WTC11 (cell line): ENCODE measurements at regions not wholly inside any gene's neighbourhood (a gene's known extent, or its start where the extent isn't known, plus 50 kb on each side); places are given as distances from the start of the nearest gene placed in this dataset.

Source experiments
- ATAC-seq: fragments of 200-7000 bp; cut with Tn5 transposase; 2 replicates; pipeline ENCODE4 v1.10.0; 2021; ENCODE audit warnings: mild to moderate bottlenecking, moderate library complexity
- CTCF ChIA-PET: fragments of 300-600 bp; sonication (Branson Sonifier 250); formaldehyde crosslinking; loops from one replicate; lab custom pipeline; 2021; ENCODE audit warnings: antibody characterized with exemption; lab: Charles Lee
- POLR2A ChIA-PET: fragments of 350-600 bp; sonication (Branson Sonifier 250); formaldehyde crosslinking; loops from one replicate; lab custom pipeline; 2021; ENCODE audit warnings: antibody characterized with exemption; lab: Charles Lee
- DNase-seq: peaks from one replicate; pipeline ENCODE4 v3.0.0; 2021; ENCODE audit warnings: low spot score
- H3K27ac Mint-ChIP-seq: 2 replicates; pipeline ENCODE4 v1.8.0; 2021; ENCODE audit warnings: mixed read lengths
- H3K27me3 Mint-ChIP-seq: 2 replicates; pipeline ENCODE4 v1.8.0; 2021; ENCODE audit warnings: low read depth, mild to moderate bottlenecking, moderate library complexity, mixed read lengths
- H3K36me3 Mint-ChIP-seq: 2 replicates; pipeline ENCODE4 v1.8.0; 2021; ENCODE audit warnings: mixed read lengths
- H3K4me1 Mint-ChIP-seq: 2 replicates; pipeline ENCODE4 v1.8.0; 2022; ENCODE audit warnings: mixed read lengths
- H3K4me3 Mint-ChIP-seq: 2 replicates; pipeline ENCODE4 v1.8.0; 2021; ENCODE audit warnings: mild to moderate bottlenecking, moderate library complexity, mixed read lengths
- H3K9me3 Mint-ChIP-seq: 2 replicates; pipeline ENCODE4 v1.8.0; 2021; ENCODE audit warnings: mixed read lengths
- AFF4 ChIP-seq: sonication (generic); formaldehyde crosslinking; IDR thresholded peaks from 2 replicates; pipeline ENCODE4 v1.8.1; 2023; ENCODE audit warnings: mild to moderate bottlenecking, missing genetic modification reagents, borderline replicate concordance
- ARID4B ChIP-seq: sonication (generic); formaldehyde crosslinking; IDR thresholded peaks from 2 replicates; pipeline ENCODE4 v1.8.0; 2023; ENCODE audit warnings: missing genetic modification reagents, mild to moderate bottlenecking, borderline replicate concordance
- ATF6 ChIP-seq: sonication (generic); formaldehyde crosslinking; IDR thresholded peaks from 2 replicates; pipeline ENCODE4 v1.8.1; 2023; ENCODE audit warnings: mild to moderate bottlenecking, missing genetic modification reagents
- ESRRA ChIP-seq: sonication (generic); formaldehyde crosslinking; IDR thresholded peaks from 2 replicates; pipeline ENCODE4 v1.8.1; 2022; ENCODE audit warnings: mild to moderate bottlenecking, missing genetic modification reagents, borderline replicate concordance
- FOXJ3 ChIP-seq: sonication (generic); formaldehyde crosslinking; IDR thresholded peaks from 2 replicates; pipeline ENCODE4 v1.9.0; 2021; ENCODE audit warnings: missing genetic modification reagents, mild to moderate bottlenecking, borderline replicate concordance
- GRHL2 ChIP-seq: fragments of 250-450 bp; sonication (Bioruptor Pico); IDR thresholded peaks from 2 replicates; pipeline ENCODE4 v1.8.0; 2022; ENCODE audit warnings: mild to moderate bottlenecking, moderate library complexity; ENCODE audit not compliant: insufficient replicate concordance, severe bottlenecking
- JAZF1 ChIP-seq: fragments of 250-450 bp; sonication (Bioruptor Pico); IDR thresholded peaks from 2 replicates; pipeline ENCODE4 v1.9.0; 2021; ENCODE audit warnings: moderate library complexity, mild to moderate bottlenecking, inconsistent platforms
- MAX ChIP-seq: sonication (generic); formaldehyde crosslinking; IDR thresholded peaks from 2 replicates; pipeline ENCODE4 v1.8.0; 2022; ENCODE audit warnings: mild to moderate bottlenecking, missing genetic modification reagents
- MXD4 ChIP-seq: fragments of 250-450 bp; sonication (Bioruptor Pico); IDR thresholded peaks from 2 replicates; pipeline ENCODE4 v1.8.0; 2021; ENCODE audit warnings: mild to moderate bottlenecking, moderate library complexity, borderline replicate concordance
- NFYB ChIP-seq: sonication (generic); formaldehyde crosslinking; conservative IDR thresholded peaks from 2 replicates; pipeline ENCODE4 v1.8.0; 2022; ENCODE audit warnings: low read depth, missing genetic modification reagents
- PRDM15 ChIP-seq: sonication (generic); formaldehyde crosslinking; IDR thresholded peaks from 2 replicates; pipeline ENCODE4 v1.8.0; 2022; ENCODE audit warnings: missing genetic modification reagents
- PRRX2 ChIP-seq: fragments of 250-450 bp; sonication (Bioruptor Pico); IDR thresholded peaks from 2 replicates; pipeline ENCODE4 v1.8.0; 2021; ENCODE audit warnings: mild to moderate bottlenecking
- TEAD1 ChIP-seq: sonication (generic); formaldehyde crosslinking; IDR thresholded peaks from 2 replicates; pipeline ENCODE4 v1.8.0; 2022; ENCODE audit warnings: mild to moderate bottlenecking, missing genetic modification reagents
- ZBTB21 ChIP-seq: sonication (generic); formaldehyde crosslinking; IDR thresholded peaks from 2 replicates; pipeline ENCODE4 v1.8.1; 2023; ENCODE audit warnings: mild to moderate bottlenecking, missing genetic modification reagents, borderline replicate concordance
- ZNF219 ChIP-seq: sonication (generic); formaldehyde crosslinking; IDR thresholded peaks from 2 replicates; pipeline ENCODE4 v1.8.0; 2023; ENCODE audit warnings: missing genetic modification reagents, mild to moderate bottlenecking, borderline replicate concordance
- ZNF232 ChIP-seq: sonication (generic); formaldehyde crosslinking; IDR thresholded peaks from 2 replicates; pipeline ENCODE4 v1.8.0; 2022; ENCODE audit warnings: mild to moderate bottlenecking, missing genetic modification reagents
- ZNF396 ChIP-seq: fragments of 250-450 bp; sonication (Bioruptor Pico); IDR thresholded peaks from 2 replicates; pipeline ENCODE4 v1.8.0; 2021; ENCODE audit warnings: mild to moderate bottlenecking, moderate library complexity, borderline replicate concordance
- TF ChIP-seq, protein P1 (sequence below): sonication (generic); formaldehyde crosslinking; IDR thresholded peaks from 2 replicates; pipeline ENCODE4 v1.8.1; 2023; ENCODE audit warnings: mild to moderate bottlenecking, missing genetic modification reagents
- TF ChIP-seq, protein P2 (sequence below): sonication (generic); formaldehyde crosslinking; IDR thresholded peaks from 2 replicates; pipeline ENCODE4 v1.8.1; 2022; ENCODE audit warnings: low read depth, missing genetic modification reagents, borderline replicate concordance

DNA sequence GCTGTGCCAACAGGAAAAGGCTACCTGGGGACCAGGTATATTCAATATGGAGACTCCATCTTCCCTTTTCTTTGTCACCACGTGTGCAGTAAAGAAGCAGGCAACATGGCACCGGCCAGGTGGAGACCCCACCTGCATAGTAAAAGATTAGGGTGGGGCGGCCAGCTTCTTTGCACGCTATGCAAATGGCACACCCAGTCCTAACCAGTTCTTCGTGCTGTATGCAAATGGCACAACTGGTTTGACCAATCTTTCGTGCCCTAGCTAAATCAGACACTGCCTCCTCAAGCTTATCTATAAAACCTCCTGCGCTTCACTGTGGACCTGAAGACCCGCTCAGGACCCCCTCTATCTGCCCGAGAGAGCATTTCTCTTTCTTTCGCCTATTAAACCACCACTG is 88.8 kb upstream of the EZR start (continued):
- TF ChIP-seq AFF4 (no peak), ESRRA (CRISPR knock-in tag) (no peak), ATF6 (CRISPR knock-in tag) (no peak), MXD4 (CRISPR knock-in tag) (no peak), ZNF396 (CRISPR knock-in tag) (no peak), ZNF232 (no peak), FOXJ3 (CRISPR knock-in tag) (no peak), TEAD1 (CRISPR knock-in tag) (no peak), MAX (CRISPR knock-in tag) (no peak), ZBTB21 (CRISPR knock-in tag) (no peak)
- TF ChIP-seq, all 79 proteins: peak for 0

- Mint-ChIP-seq H3K9me3 (peaks cover 36% of the 10 kb centered on the region), H3K27me3 (peaks cover 3% of the 10 kb centered on the region; the same call in 1 of the 2 replicates), H3K36me3 (peaks cover 33% of the 10 kb centered on the region), H3K4me1 (peaks cover 37% of the 10 kb centered on the region), H3K4me3 (no peak overlapping the region), H3K27ac (0 out of 2 replicates have a peak overlapping the region, but pooled peaks have one; percentile 0)
- CTCF ChIA-PET, result no interaction called here
- POLR2A ChIA-PET, result no interaction called here
- DNase-seq (no peak), ATAC-seq (no peak)
- TF ChIP-seq PRRX2 (CRISPR knock-in tag), result no peak
- no peak for TF ChIP-seq ARID4B (CRISPR knock-in tag)
- TF ChIP-seq, protein P1, sequence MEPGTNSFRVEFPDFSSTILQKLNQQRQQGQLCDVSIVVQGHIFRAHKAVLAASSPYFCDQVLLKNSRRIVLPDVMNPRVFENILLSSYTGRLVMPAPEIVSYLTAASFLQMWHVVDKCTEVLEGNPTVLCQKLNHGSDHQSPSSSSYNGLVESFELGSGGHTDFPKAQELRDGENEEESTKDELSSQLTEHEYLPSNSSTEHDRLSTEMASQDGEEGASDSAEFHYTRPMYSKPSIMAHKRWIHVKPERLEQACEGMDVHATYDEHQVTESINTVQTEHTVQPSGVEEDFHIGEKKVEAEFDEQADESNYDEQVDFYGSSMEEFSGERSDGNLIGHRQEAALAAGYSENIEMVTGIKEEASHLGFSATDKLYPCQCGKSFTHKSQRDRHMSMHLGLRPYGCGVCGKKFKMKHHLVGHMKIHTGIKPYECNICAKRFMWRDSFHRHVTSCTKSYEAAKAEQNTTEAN (CRISPR knock-in tag), result no peak
- TF ChIP-seq, protein P2, sequence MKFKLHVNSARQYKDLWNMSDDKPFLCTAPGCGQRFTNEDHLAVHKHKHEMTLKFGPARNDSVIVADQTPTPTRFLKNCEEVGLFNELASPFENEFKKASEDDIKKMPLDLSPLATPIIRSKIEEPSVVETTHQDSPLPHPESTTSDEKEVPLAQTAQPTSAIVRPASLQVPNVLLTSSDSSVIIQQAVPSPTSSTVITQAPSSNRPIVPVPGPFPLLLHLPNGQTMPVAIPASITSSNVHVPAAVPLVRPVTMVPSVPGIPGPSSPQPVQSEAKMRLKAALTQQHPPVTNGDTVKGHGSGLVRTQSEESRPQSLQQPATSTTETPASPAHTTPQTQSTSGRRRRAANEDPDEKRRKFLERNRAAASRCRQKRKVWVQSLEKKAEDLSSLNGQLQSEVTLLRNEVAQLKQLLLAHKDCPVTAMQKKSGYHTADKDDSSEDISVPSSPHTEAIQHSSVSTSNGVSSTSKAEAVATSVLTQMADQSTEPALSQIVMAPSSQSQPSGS (CRISPR knock-in tag), result no peak
- no peak for TF ChIP-seq MXD4 (CRISPR knock-in tag)
- no peak for TF ChIP-seq GRHL2
- TF ChIP-seq ZNF396 (CRISPR knock-in tag), result no peak
- no peak for TF ChIP-seq ZNF219
- TF ChIP-seq NFYB (CRISPR knock-in tag), result no peak
- no peak for TF ChIP-seq PRDM15 (CRISPR knock-in tag)
- no peak for TF ChIP-seq JAZF1 (CRISPR knock-in tag)
These were observed 87.8 kb upstream of the EZR start for GRCh38 chr6:158906926-158907325.
